ENCODE measurements at regions not wholly inside any gene's neighbourhood (a gene's known extent, or its start where the extent isn't known, plus 50 kb on each side); places are given as distances from the start of the nearest gene placed in this dataset.
A peak's percentile ranks its signal among the peaks of the same experiment; 100 is the strongest.
"Not testable (repeated sequence)": the region's sequence is repeated elsewhere in the genome, so short reads cannot be mapped to it uniquely, and the experiment has no call there.

DNA sequence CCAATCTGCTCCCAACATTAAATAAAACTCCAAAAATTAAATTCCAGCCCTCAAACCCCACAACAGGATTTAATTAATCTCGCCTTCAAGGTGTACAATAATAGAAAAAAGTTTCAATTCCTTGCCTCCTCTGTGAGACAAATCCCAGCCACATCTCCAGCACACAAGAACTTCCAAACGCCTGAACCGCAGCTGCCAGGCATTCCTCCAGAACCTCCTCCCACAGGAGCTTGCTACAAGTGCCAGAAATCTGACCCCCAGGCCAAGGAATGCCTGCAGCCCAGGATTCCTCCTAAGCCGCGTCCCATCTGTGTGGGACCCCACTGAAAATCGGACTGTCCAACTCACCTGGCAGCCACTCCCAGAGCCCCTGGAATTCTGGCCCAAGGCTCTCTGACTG, 94.5 kb upstream of the RAB4A start:
- DNase-seq (ENCODE audit: extremely low spot score); POLR2A ChIA-PET: not testable (repeated sequence)
- CTCF ChIA-PET, result interaction anchor here (1.0 kb wide), 1 partner anchor 10 kb away, joined by 3 read pairs; no protein-coding TSS in a partner anchor

DNA sequence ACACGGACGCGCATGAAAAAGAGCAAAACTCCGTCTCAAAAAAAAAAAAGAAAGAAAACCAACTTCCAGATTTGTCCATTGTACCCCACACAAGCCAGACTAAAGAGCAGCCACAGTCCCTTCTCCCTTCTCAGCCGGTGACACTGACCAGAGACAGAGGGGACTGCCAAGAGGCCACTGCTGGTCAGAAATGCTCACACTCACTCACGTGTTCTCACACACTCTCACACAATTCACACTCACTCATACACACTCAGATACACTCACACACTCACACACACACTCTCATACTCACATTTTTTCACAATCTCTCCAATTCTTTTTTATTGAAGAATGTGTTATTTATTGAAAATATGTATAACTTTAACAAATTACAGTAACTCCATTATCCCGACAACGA, 90.8 kb upstream of the RAB4A start:
- TF ChIP-seq, protein P1, sequence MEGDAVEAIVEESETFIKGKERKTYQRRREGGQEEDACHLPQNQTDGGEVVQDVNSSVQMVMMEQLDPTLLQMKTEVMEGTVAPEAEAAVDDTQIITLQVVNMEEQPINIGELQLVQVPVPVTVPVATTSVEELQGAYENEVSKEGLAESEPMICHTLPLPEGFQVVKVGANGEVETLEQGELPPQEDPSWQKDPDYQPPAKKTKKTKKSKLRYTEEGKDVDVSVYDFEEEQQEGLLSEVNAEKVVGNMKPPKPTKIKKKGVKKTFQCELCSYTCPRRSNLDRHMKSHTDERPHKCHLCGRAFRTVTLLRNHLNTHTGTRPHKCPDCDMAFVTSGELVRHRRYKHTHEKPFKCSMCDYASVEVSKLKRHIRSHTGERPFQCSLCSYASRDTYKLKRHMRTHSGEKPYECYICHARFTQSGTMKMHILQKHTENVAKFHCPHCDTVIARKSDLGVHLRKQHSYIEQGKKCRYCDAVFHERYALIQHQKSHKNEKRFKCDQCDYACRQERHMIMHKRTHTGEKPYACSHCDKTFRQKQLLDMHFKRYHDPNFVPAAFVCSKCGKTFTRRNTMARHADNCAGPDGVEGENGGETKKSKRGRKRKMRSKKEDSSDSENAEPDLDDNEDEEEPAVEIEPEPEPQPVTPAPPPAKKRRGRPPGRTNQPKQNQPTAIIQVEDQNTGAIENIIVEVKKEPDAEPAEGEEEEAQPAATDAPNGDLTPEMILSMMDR (IDR thresholded peaks at IDR 0.05; ENCODE audit: control extremely low read depth, extremely low read depth, low read depth, missing control alignments), result no peak
- CTCF ChIA-PET, result no interaction called here
- DNase-seq (ENCODE audit: extremely low spot score), result no peak
- POLR2A ChIA-PET, result no interaction called here

DNA sequence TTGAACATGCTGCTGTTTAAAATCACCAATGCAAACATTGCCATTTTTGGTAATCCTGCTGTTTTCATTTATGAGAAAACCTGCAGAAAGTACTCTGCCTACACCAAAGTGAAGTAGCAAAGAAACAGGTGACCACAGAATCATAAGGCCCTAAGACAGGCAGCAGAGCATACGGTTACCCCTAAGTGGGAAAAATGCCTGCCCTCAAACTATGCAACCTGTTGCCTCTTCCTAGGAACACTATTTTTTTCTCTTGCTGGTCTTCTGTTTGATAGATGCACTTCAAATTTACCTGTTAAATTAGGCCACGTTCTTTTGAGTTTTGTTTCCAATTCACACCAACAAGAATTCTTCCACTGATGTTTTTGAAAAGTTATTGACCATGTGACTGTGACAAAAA, 89.5 kb upstream of the RAB4A start:
- POLR2A ChIA-PET, result no interaction called here
- CTCF ChIA-PET, result no interaction called here
- DNase-seq (ENCODE audit: extremely low spot score), result no peak
- TF ChIP-seq, protein P1 (IDR thresholded peaks at IDR 0.05; ENCODE audit: control extremely low read depth, extremely low read depth, low read depth, missing control alignments), result no peak

DNA sequence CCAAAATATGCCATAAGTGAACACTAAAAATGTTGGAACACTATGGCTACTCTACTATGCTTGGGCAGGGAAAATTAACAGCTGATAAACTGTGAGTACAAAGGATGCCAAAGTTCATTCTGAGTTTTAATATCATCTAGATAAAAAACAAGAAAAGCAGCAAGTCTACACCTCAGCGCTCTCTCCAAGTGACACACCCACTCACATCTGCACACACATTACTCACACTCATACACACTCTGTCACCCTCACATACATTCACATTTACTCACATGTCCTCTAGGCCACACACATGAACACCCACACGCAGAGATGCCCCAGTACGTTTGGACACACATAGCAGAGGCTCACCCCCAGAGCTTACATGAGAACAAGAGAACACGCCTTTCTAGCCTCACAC, 87.3 kb upstream of the RAB4A start:
- no peak for DNase-seq (ENCODE audit: extremely low spot score)
- ChIA-PET CTCF (interaction anchor here (1.0 kb wide), 1 partner anchor 21 kb away, joined by 4 read pairs; no protein-coding TSS in a partner anchor), POLR2A (no interaction called here)
- TF ChIP-seq, protein P1 (IDR thresholded peaks at IDR 0.05; ENCODE audit: control extremely low read depth, extremely low read depth, low read depth, missing control alignments), result no peak

DNA sequence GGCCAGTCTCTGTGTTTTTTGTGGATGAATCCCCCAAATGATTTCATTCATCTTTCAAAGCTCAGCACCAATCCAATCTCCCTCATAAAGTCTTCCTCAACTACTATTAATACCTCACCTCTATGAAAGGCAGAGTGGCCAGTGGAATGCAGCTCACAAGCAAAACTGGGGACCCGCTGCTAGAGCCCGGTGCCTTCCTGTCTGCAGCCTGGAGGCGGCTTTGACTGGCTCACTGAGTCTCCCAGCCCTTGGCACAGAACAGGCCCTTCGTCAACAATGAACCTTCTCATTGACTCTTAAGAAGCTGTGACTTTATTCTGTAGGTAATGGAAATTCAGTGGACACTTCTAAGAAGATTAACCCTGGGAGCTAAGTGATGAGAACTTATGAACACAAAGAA, 86.8 kb upstream of the RAB4A start:
- no peak for DNase-seq (ENCODE audit: extremely low spot score)
- ChIA-PET CTCF (interaction anchor here (2.0 kb wide), 1 partner anchor 43 kb away, joined by 8 read pairs; no protein-coding TSS in a partner anchor), POLR2A (no interaction called here)
- TF ChIP-seq, protein P1 (IDR thresholded peaks at IDR 0.05; ENCODE audit: control extremely low read depth, extremely low read depth, low read depth, missing control alignments), result no peak

DNA sequence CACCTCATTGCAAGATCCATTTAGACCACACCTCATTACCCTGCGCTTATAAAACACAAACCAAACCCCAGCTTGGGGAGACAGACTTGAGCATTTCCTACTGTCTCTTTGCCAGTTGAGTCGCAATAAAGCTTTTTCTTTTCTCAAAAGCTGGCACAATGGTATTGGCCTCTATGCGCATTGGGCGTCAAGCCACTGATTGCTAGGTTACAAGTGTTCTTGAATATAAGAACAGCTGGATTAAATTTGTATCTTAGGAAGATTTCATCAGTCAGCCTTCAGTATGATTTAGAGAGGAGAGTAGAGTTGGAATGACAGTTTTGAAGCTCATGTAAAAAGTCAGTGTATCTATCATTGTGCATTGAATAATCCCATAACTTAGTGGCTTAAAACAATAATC, 84.9 kb upstream of the RAB4A start:
- DNase-seq (ENCODE audit: extremely low spot score), result no peak
- ChIA-PET POLR2A (no interaction called here), CTCF (interaction anchor here (0.8 to 2.0 kb wide), 5 partner anchors 9 to 56 kb away, joined by 3 to 8 read pairs (median 3); no protein-coding TSS in a partner anchor)
- TF ChIP-seq, protein P1 (IDR thresholded peaks at IDR 0.05; ENCODE audit: control extremely low read depth, extremely low read depth, low read depth, missing control alignments), result no peak

DNA sequence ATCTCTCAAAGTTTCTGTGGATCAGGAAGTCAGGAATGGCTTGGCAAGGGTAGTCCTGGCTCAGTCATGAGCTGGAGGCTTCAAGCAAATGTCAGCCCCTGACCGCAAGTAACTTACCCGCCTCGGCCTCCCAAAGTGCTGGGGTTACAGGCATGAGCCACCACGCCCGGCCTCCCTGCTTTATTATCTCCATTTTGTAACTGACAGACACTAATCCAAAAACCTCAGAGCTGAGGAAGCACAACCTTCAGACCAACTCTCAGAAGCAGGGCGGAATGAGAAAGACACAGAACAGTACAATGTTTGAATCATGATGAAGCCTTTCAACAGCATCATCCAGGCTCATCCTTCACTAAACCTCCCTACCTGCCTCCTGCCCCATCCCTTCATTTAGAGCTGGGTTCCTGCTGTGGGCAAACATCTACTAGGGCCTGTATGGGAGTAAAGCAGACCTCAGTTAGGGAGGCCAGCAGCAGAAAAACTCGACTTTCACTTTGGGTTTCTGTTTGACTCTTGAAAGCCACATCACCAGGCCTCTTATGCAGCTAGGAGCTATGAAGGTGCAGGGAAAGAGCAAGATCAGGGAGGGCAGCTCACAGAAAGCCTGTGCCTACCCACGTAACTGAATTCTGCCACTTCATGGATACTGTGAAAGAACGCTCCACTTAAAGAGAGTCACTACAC, 84.4 kb upstream of the RAB4A start:
- TF ChIP-seq, protein P1 (IDR thresholded peaks at IDR 0.05; ENCODE audit: control extremely low read depth, extremely low read depth, low read depth, missing control alignments), result no peak
- peak; percentile 79 for DNase-seq (ENCODE audit: extremely low spot score)
- ChIA-PET CTCF (interaction anchor here (0.8 to 1.6 kb wide), 5 partner anchors 10 to 56 kb away, joined by 3 to 6 read pairs (median 3); no protein-coding TSS in a partner anchor), POLR2A (no interaction called here)
